ENCODE measurements at regions not wholly inside any gene's neighbourhood (a gene's known extent, or its start where the extent isn't known, plus 50 kb on each side); places are given as distances from the start of the nearest gene placed in this dataset.

DNA sequence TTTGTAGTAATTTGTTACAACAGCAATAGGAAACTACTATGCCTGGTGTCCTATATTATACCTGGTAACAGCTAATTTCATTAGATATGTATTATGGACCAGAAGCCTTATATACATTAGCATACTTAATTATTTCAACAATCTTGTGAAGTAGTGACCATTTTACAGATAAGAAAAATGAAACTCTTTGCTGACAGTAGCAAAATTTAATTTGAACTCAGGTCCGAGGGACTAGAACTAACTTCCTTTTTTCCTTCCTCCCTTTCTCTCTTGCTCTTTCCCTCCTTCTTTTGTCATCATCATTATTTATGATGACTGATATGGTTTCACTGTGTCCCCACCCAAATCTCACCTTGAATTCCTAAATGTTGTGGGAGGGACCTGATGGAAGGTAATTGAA lies 482.0 kb downstream of the SNAPC1 start:
- Histone ChIP-seq H3K27ac (ENCODE audit: low read depth, low read length) (no peak overlapping the region), H3K4me1 (ENCODE audit: control insufficient read depth in 5 of 5, insufficient read depth in 5 of 5, low read length in 5 of 5) (no peaks in the 10 kb centered on the region), H3K4me3 (ENCODE audit: low read depth in 1 of 5, low read length in 5 of 5) (no peak overlapping the region), H3K9ac (ENCODE audit: low read length in 5 of 5) (no peak overlapping the region), H3K9me3 (ENCODE audit: control insufficient read depth in 5 of 5, low read length in 5 of 5) (no peaks in the 10 kb centered on the region), H3K27me3 (ENCODE audit: control insufficient read depth in 5 of 5, insufficient read depth in 4 of 5, low read length in 5 of 5) (no peaks in the 10 kb centered on the region), H3K36me3 (ENCODE audit: control insufficient read depth in 5 of 5, insufficient read depth in 5 of 5, low read length in 5 of 5) (no peaks in the 10 kb centered on the region)

GRCh38 chr14:62247266-62247665 lies 485.0 kb downstream of the SNAPC1 start:
- Histone ChIP-seq H3K4me3 (ENCODE audit: low read depth in 1 of 5, low read length in 5 of 5) (no peak overlapping the region), H3K27ac (ENCODE audit: low read depth, low read length) (no peak overlapping the region), H3K4me1 (ENCODE audit: control insufficient read depth in 5 of 5, insufficient read depth in 5 of 5, low read length in 5 of 5) (no peaks in the 10 kb centered on the region), H3K27me3 (ENCODE audit: control insufficient read depth in 5 of 5, insufficient read depth in 4 of 5, low read length in 5 of 5) (no peaks in the 10 kb centered on the region), H3K36me3 (ENCODE audit: control insufficient read depth in 5 of 5, insufficient read depth in 5 of 5, low read length in 5 of 5) (no peaks in the 10 kb centered on the region), H3K9ac (ENCODE audit: low read length in 5 of 5) (no peak overlapping the region), H3K9me3 (ENCODE audit: control insufficient read depth in 5 of 5, low read length in 5 of 5) (no peaks in the 10 kb centered on the region)

GRCh38 chr14:62251237-62251636 lies 489.0 kb downstream of the SNAPC1 start:
- H3K27me3 ChIP-seq (ENCODE audit: control insufficient read depth in 5 of 5, insufficient read depth in 4 of 5, low read length in 5 of 5), result no peaks in the 10 kb centered on the region
- H3K4me3 ChIP-seq (ENCODE audit: low read depth in 1 of 5, low read length in 5 of 5), result no peak overlapping the region
- H3K4me1 ChIP-seq (ENCODE audit: control insufficient read depth in 5 of 5, insufficient read depth in 5 of 5, low read length in 5 of 5), result no peaks in the 10 kb centered on the region
- no peak overlapping the region for H3K27ac ChIP-seq (ENCODE audit: low read depth, low read length)
- H3K9ac ChIP-seq (ENCODE audit: low read length in 5 of 5), result no peak overlapping the region
- no peaks in the 10 kb centered on the region for H3K9me3 ChIP-seq (ENCODE audit: control insufficient read depth in 5 of 5, low read length in 5 of 5)
- H3K36me3 ChIP-seq (ENCODE audit: control insufficient read depth in 5 of 5, insufficient read depth in 5 of 5, low read length in 5 of 5), result no peaks in the 10 kb centered on the region

- no peak overlapping the region for H3K27ac ChIP-seq (ENCODE audit: low read depth, low read length)
- H3K4me3 ChIP-seq (ENCODE audit: low read depth in 1 of 5, low read length in 5 of 5), result no peak overlapping the region
- no peaks in the 10 kb centered on the region for H3K27me3 ChIP-seq (ENCODE audit: control insufficient read depth in 5 of 5, insufficient read depth in 4 of 5, low read length in 5 of 5)
- H3K36me3 ChIP-seq (ENCODE audit: control insufficient read depth in 5 of 5, insufficient read depth in 5 of 5, low read length in 5 of 5), result no peaks in the 10 kb centered on the region
- H3K9me3 ChIP-seq (ENCODE audit: control insufficient read depth in 5 of 5, low read length in 5 of 5), result no peaks in the 10 kb centered on the region
- no peaks in the 10 kb centered on the region for H3K4me1 ChIP-seq (ENCODE audit: control insufficient read depth in 5 of 5, insufficient read depth in 5 of 5, low read length in 5 of 5)
- no peak overlapping the region for H3K9ac ChIP-seq (ENCODE audit: low read length in 5 of 5)
These were observed 491.0 kb downstream of the SNAPC1 start for GRCh38 chr14:62253171-62253570.

GRCh38 chr14:62253911-62254310 lies 491.7 kb downstream of the SNAPC1 start:
- no peak overlapping the region for H3K9ac ChIP-seq (ENCODE audit: low read length in 5 of 5)
- no peaks in the 10 kb centered on the region for H3K27me3 ChIP-seq (ENCODE audit: control insufficient read depth in 5 of 5, insufficient read depth in 4 of 5, low read length in 5 of 5)
- no peaks in the 10 kb centered on the region for H3K4me1 ChIP-seq (ENCODE audit: control insufficient read depth in 5 of 5, insufficient read depth in 5 of 5, low read length in 5 of 5)
- H3K4me3 ChIP-seq (ENCODE audit: low read depth in 1 of 5, low read length in 5 of 5), result no peak overlapping the region
- no peaks in the 10 kb centered on the region for H3K36me3 ChIP-seq (ENCODE audit: control insufficient read depth in 5 of 5, insufficient read depth in 5 of 5, low read length in 5 of 5)
- no peaks in the 10 kb centered on the region for H3K9me3 ChIP-seq (ENCODE audit: control insufficient read depth in 5 of 5, low read length in 5 of 5)
- H3K27ac ChIP-seq (ENCODE audit: low read depth, low read length), result no peak overlapping the region

- no peaks in the 10 kb centered on the region for H3K9me3 ChIP-seq (ENCODE audit: control insufficient read depth in 5 of 5, low read length in 5 of 5)
- H3K4me3 ChIP-seq (ENCODE audit: low read depth in 1 of 5, low read length in 5 of 5), result no peak overlapping the region
- no peak overlapping the region for H3K9ac ChIP-seq (ENCODE audit: low read length in 5 of 5)
- no peaks in the 10 kb centered on the region for H3K4me1 ChIP-seq (ENCODE audit: control insufficient read depth in 5 of 5, insufficient read depth in 5 of 5, low read length in 5 of 5)
- no peaks in the 10 kb centered on the region for H3K27me3 ChIP-seq (ENCODE audit: control insufficient read depth in 5 of 5, insufficient read depth in 4 of 5, low read length in 5 of 5)
- H3K36me3 ChIP-seq (ENCODE audit: control insufficient read depth in 5 of 5, insufficient read depth in 5 of 5, low read length in 5 of 5), result no peaks in the 10 kb centered on the region
- H3K27ac ChIP-seq (ENCODE audit: low read depth, low read length), result no peak overlapping the region
These were observed 507.0 kb downstream of the SNAPC1 start for GRCh38 chr14:62269204-62269603.

DNA sequence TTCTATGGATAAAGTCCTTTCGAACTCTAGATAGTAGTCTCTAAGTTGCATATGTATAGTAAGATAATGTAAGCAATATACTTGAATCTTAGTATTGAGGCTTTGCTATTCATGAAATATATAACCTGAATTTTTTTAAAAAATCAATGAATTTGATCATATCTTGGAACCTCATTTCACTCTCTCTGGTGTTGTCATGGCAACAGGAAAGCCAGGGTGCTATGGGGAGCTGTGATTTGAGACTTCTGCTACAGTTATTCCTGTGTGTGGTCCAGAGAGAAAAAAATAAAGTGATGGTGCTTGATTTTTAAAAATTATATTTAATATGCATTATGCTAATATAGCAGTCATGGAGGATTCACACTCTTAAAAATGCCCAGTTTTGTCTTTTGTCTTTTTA lies 508.0 kb downstream of the SNAPC1 start:
- Histone ChIP-seq H3K36me3 (ENCODE audit: control insufficient read depth in 5 of 5, insufficient read depth in 5 of 5, low read length in 5 of 5) (no peaks in the 10 kb centered on the region), H3K9me3 (ENCODE audit: control insufficient read depth in 5 of 5, low read length in 5 of 5) (no peaks in the 10 kb centered on the region), H3K4me1 (ENCODE audit: control insufficient read depth in 5 of 5, insufficient read depth in 5 of 5, low read length in 5 of 5) (no peaks in the 10 kb centered on the region), H3K4me3 (ENCODE audit: low read depth in 1 of 5, low read length in 5 of 5) (no peak overlapping the region), H3K9ac (ENCODE audit: low read length in 5 of 5) (no peak overlapping the region), H3K27me3 (ENCODE audit: control insufficient read depth in 5 of 5, insufficient read depth in 4 of 5, low read length in 5 of 5) (no peaks in the 10 kb centered on the region), H3K27ac (ENCODE audit: low read depth, low read length) (no peak overlapping the region)

- H3K9ac ChIP-seq (ENCODE audit: low read length in 5 of 5), result no peak overlapping the region
- H3K4me3 ChIP-seq (ENCODE audit: low read depth in 1 of 5, low read length in 5 of 5), result no peak overlapping the region
- H3K36me3 ChIP-seq (ENCODE audit: control insufficient read depth in 5 of 5, insufficient read depth in 5 of 5, low read length in 5 of 5), result no peaks in the 10 kb centered on the region
- H3K9me3 ChIP-seq (ENCODE audit: control insufficient read depth in 5 of 5, low read length in 5 of 5), result peaks cover 0 to 3% (median 0%) of the 10 kb centered on the region in 5 donors
- peaks cover 0 to 4% (median 0%) of the 10 kb centered on the region in 5 donors for H3K27me3 ChIP-seq (ENCODE audit: control insufficient read depth in 5 of 5, insufficient read depth in 4 of 5, low read length in 5 of 5)
- H3K4me1 ChIP-seq (ENCODE audit: control insufficient read depth in 5 of 5, insufficient read depth in 5 of 5, low read length in 5 of 5), result no peaks in the 10 kb centered on the region
- no peak overlapping the region for H3K27ac ChIP-seq (ENCODE audit: low read depth, low read length)
These were observed 518.1 kb downstream of the SNAPC1 start for GRCh38 chr14:62280366-62280765.

DNA sequence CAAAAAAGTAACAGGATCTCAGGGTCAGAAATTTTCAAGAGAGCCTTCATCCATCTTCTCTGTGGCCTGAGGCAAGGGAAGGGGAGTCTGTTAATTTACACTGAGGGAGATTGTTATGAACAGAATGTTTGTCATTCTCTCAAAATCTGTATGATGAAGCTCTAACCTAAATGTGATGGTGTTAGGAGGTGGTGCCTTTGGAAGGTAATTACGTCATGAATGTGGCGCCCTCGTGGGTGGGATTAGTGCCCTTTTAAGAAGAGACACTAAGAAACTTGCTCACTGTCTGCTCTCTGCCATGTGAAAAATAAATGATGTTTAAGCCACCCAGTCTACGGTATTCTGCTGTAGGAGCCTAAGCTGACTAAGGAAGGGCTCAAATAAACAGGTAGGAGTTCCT lies 521.6 kb downstream of the SNAPC1 start:
- H3K9me3 ChIP-seq (ENCODE audit: control insufficient read depth in 5 of 5, low read length in 5 of 5), result peaks cover 0 to 3% (median 0%) of the 10 kb centered on the region in 5 donors
- H3K27me3 ChIP-seq (ENCODE audit: control insufficient read depth in 5 of 5, insufficient read depth in 4 of 5, low read length in 5 of 5), result no peaks in the 10 kb centered on the region
- no peaks in the 10 kb centered on the region for H3K4me1 ChIP-seq (ENCODE audit: control insufficient read depth in 5 of 5, insufficient read depth in 5 of 5, low read length in 5 of 5)
- H3K36me3 ChIP-seq (ENCODE audit: control insufficient read depth in 5 of 5, insufficient read depth in 5 of 5, low read length in 5 of 5), result no peaks in the 10 kb centered on the region
- H3K9ac ChIP-seq (ENCODE audit: low read length in 5 of 5), result no peak overlapping the region
- H3K27ac ChIP-seq (ENCODE audit: low read depth, low read length), result no peak overlapping the region
- no peak overlapping the region for H3K4me3 ChIP-seq (ENCODE audit: low read depth in 1 of 5, low read length in 5 of 5)

DNA sequence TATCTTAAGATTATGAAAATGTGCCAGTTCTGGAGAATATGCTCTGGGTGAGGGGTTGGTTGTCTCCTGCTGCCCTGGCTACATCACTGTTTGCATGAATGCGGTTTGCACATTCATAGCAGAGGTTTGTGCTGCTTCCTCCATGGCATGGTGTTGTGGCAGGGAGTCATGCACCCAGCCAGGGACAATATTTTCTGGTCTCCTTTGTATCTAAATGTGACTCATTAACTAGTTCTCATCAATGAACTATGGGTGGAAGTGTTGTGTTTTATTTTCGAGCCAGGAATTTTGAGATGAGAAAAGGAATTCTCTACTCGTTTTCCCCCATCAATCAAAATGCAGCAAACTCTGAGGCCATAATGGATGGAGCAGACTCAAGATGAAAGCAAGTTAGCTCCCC lies 527.3 kb downstream of the SNAPC1 start:
- Histone ChIP-seq H3K9me3 (ENCODE audit: control insufficient read depth in 5 of 5, low read length in 5 of 5) (peaks cover 0 to 4% (median 0%) of the 10 kb centered on the region in 5 donors), H3K27ac (ENCODE audit: low read depth, low read length) (no peak overlapping the region), H3K27me3 (ENCODE audit: control insufficient read depth in 5 of 5, insufficient read depth in 4 of 5, low read length in 5 of 5) (no peaks in the 10 kb centered on the region), H3K9ac (ENCODE audit: low read length in 5 of 5) (no peak overlapping the region), H3K4me1 (ENCODE audit: control insufficient read depth in 5 of 5, insufficient read depth in 5 of 5, low read length in 5 of 5) (no peaks in the 10 kb centered on the region), H3K36me3 (ENCODE audit: control insufficient read depth in 5 of 5, insufficient read depth in 5 of 5, low read length in 5 of 5) (no peaks in the 10 kb centered on the region), H3K4me3 (ENCODE audit: low read depth in 1 of 5, low read length in 5 of 5) (no peak overlapping the region)

GRCh38 chr14:62301080-62301479 lies 538.9 kb downstream of the SNAPC1 start:
- H3K4me3 ChIP-seq (ENCODE audit: low read depth in 1 of 5, low read length in 5 of 5), result no peak overlapping the region
- no peak overlapping the region for H3K9ac ChIP-seq (ENCODE audit: low read length in 5 of 5)
- H3K27me3 ChIP-seq (ENCODE audit: control insufficient read depth in 5 of 5, insufficient read depth in 4 of 5, low read length in 5 of 5), result no peaks in the 10 kb centered on the region
- H3K4me1 ChIP-seq (ENCODE audit: control insufficient read depth in 5 of 5, insufficient read depth in 5 of 5, low read length in 5 of 5), result no peaks in the 10 kb centered on the region
- no peaks in the 10 kb centered on the region for H3K9me3 ChIP-seq (ENCODE audit: control insufficient read depth in 5 of 5, low read length in 5 of 5)
- H3K36me3 ChIP-seq (ENCODE audit: control insufficient read depth in 5 of 5, insufficient read depth in 5 of 5, low read length in 5 of 5), result no peaks in the 10 kb centered on the region
- H3K27ac ChIP-seq (ENCODE audit: low read depth, low read length), result no peak overlapping the region
